ENCODE measurements at regions not wholly inside any gene's neighbourhood (a gene's known extent, or its start where the extent isn't known, plus 50 kb on each side); places are given as distances from the start of the nearest gene placed in this dataset.

- TF ChIP-seq CTCF (IDR thresholded peaks at IDR 0.05) (no peak), POLR2A (IDR thresholded peaks at IDR 0.05) (no peak)
Observed at GRCh38 chr1:60705026-60705425, 377.3 kb upstream of the NFIA start.

Data from lower leg skin (tissue), 3 donors.